ENCODE measurements at regions not wholly inside any gene's neighbourhood (a gene's known extent, or its start where the extent isn't known, plus 50 kb on each side); places are given as distances from the start of the nearest gene placed in this dataset.
"Not testable (repeated sequence)": the region's sequence is repeated elsewhere in the genome, so short reads cannot be mapped to it uniquely, and the experiment has no call there.

DNA sequence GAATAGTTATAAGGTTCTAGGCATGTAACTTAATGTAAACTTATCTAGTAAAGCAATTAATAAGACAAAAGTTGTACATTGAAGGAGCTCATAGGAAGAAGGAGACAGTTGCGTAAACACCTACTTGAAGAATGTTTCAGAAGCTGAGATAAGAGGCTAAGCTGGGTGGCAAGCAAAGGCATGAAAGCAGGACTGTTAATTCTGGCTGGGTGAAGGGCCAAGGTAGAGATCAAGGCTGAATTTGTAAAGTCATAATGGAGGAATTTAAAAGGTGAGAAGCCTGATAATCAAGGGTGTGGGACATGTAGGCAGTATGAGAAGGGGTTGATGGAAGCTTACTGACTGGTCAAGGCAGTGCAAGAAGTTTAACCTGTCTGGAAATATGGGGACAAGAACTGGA is 80.4 kb upstream of the TGFBR2 start:
- DNase-seq, result no peak

DNA sequence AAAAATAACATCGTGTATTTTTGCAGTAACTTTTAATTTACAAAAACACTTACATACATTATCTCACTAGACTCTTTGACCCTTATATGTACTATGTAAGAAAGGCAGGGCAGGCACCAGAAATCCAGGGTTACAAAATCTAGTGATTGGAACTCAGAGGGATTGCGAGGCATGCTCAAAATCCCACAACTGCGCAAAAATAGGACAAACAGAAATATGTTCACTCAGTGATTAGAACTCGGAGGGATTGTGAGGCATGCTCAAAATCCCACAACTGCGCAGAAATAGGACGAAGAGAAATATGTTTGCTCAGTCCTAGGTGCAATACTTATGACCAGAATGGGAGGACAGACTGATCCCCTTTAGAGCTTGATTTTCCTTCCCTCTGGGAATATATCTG is 79.2 kb upstream of the TGFBR2 start:
- DNase-seq, result no peak

DNA sequence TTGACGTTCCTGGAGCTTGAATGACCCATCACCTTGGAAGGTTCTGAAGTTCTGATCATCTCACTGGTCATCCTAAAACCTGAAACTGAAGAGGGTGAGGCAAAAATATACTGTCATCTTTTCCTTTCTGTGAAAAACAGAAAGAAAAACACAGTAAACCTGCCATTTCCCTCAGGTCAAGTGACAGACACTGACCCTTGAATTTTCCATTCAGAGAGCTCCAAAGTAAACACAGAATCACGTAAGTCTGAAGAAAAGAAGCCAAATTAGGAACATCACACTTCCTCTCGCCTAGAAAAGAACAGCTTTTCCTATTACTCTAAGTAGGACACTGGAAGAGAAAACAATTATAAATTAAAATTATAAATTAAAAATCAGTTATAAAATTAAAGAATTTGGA is 78.7 kb upstream of the TGFBR2 start:
- DNase-seq, result no peak

DNA sequence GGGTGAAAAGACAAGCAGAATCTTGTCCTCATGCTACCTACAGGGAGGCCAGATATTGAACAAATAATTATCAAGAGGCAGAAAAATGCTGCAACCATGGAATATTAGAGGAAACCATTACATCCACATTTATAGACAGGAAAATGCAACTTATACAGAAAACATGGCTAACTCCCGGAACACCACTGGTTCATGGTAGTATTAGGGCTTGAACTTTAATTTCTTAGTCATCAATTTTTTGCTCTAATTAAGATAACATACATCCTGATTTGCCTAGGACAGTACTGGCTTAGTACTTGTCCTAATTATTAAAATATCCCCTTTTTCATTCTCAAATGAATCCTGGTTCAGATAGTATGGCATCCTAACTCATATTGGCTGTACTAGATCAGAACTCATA is 76.3 kb upstream of the TGFBR2 start:
- no peak for DNase-seq

DNA sequence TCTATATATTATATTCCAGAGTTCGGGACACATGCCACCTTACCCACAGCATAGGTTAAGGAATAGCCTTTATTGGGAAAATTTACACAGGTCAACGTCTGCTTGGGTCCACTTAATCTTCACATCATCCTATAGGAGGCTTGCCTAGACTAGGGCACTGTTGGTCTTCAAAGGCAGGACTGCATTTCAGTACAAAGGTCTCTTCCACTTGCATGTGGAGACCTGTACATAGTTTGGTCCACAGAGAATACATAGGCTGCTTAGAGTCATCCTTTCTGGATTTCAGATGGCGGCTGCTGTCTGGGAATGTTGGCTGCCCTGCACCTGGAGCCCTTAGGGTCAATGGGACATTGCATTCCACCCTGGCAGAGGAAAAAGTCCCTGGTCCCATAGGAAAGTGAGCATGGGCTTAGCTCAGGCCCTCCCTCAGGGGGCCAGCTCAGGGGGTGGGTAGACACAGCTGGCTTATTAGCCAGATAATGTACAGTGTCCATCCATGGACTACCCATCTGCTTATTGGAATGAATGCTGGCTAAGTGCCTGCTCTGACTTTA is 75.3 kb upstream of the TGFBR2 start:
- DNase-seq, result no peak

DNA sequence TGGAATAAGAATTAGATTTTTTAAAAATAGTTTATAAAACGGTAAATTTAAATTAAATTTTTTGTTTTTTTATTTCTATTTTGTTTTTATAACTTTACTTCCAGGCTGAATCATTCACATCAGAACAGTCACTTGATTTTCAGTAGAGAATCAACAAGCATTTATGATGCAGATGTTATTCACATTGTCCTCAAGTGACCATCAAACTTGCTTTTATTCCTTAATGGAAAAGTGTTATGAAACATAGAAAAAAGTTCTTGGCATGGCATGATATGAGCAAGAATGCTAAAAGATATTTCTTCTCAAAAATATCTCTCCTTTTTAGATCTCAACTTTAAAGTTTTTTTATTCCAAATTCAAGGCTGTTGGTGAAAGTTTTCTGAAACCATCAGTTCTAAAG is 70.9 kb upstream of the TGFBR2 start:
- DNase-seq, result no peak

DNA sequence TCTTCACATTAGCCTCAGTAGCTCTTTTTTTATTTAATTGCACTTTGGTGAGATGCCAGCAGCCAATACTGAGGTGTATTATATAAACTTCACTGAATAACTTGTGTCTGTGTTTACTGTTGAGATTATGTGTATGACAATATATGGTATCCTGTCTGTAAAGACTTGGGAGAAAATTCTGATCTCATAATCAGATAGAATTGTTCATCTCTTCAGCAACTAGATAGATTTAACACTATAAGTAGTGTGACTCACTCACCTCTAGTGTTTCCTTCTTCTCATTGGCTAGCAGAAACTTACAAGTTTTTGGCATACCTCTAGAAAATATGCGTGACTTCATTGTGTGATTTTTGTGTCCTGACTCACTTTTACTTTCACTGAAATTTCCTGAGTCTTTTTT is 67.6 kb upstream of the TGFBR2 start:
- no peak for DNase-seq

DNA sequence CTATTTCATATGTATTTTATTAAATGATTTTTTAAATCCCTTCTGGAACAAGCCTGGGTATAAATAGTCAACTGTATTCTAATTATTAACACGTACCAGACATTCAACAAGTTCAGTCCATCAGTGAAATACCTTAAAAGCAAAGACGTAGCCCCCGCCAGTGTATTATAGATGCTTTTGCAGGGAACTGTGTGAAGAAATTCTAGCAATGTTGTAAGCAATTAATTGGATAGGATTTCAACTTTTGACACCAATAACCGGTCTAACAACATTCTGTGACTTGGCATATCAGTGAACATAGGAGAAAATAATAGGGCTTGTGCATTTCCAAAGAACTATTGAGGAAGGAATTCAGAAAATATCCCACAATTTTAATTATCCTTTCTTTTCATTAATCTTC is 67.2 kb upstream of the TGFBR2 start:
- no peak for DNase-seq

DNA sequence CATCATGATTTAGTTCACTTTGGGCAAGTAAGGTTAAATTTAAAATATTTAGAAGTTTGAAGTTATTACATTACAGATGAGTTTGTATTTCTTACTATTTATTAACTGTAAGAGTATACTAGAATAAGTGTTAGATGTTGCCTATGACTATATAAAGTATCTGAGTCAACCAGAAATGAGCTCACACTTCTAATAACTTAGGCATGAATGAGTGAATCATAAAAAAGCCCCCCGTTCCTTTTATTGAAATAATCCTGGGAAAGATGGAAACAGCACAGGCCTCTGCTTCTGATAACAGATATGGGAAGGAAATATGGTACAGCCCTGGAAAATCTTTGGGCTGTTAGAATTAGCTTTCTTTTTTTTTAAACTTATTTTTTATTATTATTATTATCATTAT is 66.6 kb upstream of the TGFBR2 start:
- no peak for DNase-seq

DNA sequence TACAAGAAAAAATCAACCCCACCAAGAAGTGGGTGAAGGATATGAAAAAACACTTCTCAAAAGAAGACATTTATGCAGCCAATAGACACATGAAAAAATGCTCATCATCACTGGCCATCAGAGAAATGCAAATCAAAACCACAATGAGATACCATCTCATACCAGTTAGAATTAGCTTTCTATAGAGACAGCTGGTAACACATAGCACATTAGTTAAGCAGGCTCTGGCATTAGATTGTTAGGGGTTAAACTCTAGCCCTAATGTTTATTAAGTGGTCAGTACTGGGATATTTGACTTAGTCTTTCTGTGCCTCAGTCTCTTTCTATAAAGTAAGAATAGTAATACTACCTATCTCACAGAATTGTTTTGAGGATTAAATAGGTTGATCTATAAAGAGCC is 65.2 kb upstream of the TGFBR2 start:
- DNase-seq, result not testable (repeated sequence)

DNA sequence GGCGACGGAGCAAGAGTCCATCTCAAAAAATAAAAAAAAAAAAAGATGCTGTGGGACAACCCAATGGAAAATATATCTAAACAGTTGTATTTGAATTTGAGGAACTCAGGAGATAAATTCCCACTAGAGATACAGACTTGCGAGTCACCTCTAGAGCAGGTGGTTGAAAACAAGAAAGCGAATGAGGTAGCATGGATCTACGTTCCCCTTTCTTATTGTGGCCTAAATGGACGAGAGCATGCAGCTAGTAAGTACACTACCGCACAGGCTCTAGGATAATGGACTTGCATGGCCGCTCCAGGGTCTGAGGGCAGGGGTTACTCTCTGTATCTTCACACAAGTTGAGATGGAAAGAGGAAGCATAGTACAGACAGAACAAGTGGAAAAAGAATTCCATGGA is 63.5 kb upstream of the TGFBR2 start:
- DNase-seq, result no peak

DNA sequence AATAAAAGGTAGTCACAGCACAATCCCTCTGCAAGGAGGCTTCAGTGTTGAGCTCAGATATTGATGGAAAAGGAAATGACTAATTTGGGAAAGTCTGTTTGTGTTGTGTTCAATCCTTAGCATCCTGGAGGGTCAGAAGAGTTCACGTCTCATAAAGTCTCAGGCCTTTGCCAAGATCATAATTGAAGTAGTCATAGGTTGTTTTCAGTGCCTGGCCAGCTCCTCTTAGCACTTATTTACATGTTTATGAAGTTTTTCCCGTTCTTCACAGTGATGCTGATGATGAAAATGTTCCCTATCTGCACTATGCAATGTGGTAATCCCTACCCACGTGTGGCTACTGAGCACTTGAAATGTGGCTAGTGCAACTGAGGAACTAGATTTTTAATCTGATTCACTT is 61.6 kb upstream of the TGFBR2 start:
- peak; percentile 14 for DNase-seq

DNA sequence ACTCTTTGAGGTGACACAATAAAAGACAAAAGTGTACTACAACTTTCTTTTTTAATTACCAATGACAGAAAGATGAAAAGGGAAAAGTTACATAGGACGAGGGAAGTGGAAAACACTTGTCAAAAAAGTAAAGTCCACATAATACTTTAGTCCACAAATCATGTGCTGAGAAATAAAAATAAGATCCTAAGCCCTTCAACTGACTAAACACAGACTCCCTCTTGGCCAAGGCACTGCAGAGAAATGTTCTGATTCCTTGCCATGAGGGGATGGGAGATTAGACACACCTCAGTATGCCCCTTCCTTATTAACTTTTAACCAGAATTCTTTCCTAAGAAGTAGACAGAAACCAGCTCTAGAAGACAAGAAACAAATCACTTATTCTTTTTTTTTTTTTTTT is 59.5 kb upstream of the TGFBR2 start:
- DNase-seq, result no peak

DNA sequence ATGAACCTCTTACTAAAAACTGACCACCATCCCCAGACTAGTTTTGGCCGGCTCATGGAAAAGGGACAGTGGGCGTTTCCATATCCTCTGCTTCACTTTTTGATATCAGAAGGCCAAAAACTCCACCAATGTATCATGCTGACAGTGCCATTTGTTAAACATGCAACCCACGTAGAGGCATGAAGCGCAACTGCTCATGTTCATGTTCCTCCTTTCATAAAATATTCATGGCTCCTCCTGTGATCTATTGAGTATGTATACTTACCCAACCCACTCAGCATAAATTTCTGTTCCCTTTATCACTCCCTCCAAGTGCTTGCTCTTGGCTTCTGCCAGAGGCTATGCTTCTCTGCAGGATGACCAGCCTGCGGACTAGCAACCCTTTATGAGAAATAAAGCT is 58.7 kb upstream of the TGFBR2 start:
- no peak for DNase-seq

DNA sequence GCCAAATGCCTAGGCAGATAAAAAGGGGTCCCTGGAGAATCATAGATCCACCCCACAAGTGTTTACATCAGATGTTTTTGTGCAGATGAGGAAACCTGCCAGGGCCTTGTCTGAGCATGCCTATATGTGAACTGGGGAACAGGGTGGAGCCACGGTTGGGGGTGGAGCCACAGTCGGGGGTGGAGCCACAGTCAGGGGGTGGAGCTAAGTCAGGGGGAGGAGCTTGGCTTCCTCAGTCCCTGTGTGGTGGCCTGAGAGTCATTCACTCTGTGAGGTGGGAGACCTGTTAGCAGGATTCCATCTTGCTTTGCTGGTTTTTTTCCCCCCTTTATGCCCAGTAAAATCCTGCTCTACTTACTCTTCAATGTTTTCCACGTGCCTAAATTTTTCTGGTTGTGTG is 57.8 kb upstream of the TGFBR2 start:
- DNase-seq, result no peak

DNA sequence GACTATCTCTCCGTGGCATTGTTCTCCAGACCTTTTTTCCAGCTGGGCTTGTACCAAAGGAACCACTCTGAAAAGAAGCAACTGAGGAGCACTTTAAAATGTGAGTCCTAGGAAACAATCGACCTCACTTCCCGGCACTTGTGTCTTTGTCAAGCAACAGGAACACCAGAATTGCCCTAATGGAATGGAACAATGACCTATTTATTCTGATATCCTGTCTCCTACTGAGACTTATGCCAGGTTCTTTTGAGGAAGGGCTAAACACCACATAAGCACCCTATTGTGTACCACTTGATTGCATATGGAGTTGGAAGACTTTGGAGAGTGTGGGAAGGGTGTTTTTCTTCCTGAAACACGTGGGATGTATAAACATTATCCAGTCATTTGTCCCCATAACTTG is 56.8 kb upstream of the TGFBR2 start:
- peak; percentile 19 for DNase-seq

DNA sequence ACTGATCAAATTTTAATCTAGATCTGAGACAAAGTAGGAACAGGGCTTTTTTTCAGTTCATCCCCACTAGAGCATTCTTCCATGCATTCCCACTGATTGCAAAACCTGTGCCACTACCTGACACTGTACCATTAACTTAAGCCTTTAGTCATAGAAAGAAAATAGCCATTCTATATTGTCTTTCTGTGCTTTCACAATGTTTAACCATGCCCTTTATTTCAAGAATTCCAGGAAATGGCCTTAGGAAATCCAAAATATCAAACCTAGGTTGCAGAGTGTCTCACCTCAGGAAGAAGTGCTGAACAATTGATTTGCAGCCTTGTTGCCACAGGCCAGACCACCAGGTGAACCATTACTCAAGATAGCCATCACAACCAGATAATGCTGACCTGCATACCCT is 56.2 kb upstream of the TGFBR2 start:
- DNase-seq, result no peak

DNA sequence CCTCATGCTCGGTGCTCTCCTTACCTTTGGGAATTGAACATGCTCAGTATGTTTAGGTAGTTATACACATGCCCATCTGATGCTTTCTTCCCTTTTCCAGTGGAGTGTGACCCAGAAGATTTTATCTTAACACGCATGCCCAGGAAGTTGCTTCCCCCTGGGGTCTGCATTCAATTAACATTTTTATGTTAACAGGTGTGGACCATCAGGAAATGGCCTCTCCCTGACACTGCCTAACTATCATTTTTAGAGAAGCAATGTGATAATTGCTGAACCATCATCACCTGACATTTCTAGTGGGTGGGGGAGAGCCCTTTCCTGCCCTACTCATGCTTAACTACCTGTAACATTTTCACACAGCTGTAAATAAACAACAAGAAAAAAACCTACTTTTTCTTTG is 55.1 kb upstream of the TGFBR2 start:
- no peak for DNase-seq

DNA sequence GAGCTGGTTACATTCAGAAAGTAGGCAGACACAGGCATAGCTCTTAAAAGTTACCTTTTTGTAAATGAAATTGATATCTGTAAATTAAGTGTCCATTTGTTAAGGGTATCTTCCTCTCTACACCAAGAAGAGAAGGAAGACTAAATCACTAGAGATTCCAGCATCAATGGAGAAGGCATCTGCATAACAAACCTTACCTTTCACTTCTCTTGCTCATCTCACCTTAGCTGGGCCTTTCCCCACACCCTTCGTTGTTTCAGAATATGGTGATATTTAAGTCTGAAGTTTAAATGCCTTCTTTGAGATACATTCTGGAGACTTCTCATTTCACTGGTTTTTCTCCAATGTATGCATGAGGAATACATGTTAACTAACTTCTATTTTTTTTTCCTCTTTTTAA is 54.5 kb upstream of the TGFBR2 start:
- no peak for DNase-seq

DNA sequence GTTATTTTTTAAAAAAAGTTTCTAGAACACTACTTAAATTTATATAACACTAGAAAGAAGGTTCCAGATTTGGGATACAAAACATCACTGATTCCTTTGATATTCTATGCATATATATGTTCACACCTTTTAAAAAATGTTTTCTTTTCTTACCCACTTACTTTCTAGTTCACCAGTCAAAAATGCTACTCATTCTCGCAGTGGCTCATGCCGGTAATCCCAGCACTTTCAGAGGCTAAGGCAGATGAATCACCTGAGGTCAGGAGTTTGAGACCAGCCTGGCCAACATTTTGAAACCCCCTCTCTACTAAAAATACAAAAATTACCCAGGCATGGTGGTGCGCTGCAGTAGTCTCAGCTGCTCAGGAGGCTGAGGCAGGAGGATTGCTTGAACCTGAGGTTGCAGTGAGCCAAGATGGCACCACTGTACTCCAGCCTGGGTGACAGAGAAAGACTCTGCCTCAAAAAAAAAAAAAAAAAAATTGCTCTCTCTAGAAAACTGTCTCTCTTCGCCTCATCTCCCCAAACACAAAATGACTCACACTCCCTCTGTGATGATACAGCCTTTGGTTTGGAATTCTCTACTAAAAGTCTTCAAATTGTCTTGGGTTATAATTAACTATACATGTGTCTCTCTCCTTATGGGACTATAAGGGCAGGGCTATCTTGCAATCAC is 52.6 kb upstream of the TGFBR2 start:
- no peak for DNase-seq

DNA sequence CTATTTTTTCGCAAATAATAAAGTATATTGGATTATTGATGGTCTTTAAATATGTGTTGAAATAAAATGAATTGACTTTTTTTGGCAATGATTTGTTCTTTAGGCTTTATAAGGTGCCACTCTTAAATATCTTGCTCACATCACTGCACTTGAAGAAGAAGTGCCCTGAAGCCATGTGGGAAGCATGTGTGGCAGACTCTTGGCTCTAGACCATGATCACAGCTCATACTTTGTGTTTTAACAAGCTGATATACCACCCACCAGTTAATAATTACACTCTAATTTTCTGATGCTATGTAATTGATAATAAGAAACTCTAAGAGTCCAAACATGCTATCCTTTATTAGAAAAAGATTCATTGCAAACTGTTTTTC is 52.1 kb upstream of the TGFBR2 start:
- DNase-seq, result no peak

DNA sequence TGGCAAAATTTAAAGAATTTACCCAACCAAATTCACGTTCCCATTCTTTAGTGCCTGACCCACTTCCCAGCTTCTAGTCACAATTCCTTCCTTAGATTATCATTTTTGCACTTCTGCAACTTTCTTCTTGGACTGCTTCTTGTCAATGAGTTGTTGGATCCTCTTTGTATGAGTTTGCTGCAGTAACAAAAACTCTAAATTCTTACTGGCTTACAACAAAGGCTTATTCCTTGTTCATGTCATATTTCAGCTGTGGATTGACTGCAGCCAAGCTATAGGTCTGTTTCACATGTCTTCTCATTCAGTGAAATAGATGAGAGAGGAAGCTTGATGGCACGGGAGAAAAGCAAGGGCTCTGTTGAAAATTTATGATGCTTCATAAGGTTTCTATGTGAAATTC is 50.4 kb upstream of the TGFBR2 start:
- no peak for DNase-seq
